K562 (cell line): ENCODE measurements at regions not wholly inside any gene's neighbourhood (a gene's known extent, or its start where the extent isn't known, plus 50 kb on each side); places are given as distances from the start of the nearest gene placed in this dataset.

Experiments
- ATAC-seq: fragments of 200-7000 bp; cut with Tn5 transposase; 3 replicates; pipeline ENCODE4 v1.9.1; 2020; ENCODE audit warnings: moderate library complexity
- BruUV-seq: library from RNA; stranded (reverse); fragments of 400-500 nt; replicated peaks from 2 replicates; lab custom pipeline; 2021; lab: Mats Ljungman, UMichigan
- CTCF ChIA-PET: fragments of 300-600 bp; formaldehyde crosslinking; extraction: SDS; loops from one replicate; lab custom pipeline; 2021; ENCODE audit warnings: low intra/inter-chr PET ratio; lab: Yijun Ruan, JAX
- POLR2A ChIA-PET: fragments of 300-600, 350-650 bp; sonication (Branson Sonifier 250); formaldehyde crosslinking; extraction: SDS; loops from one replicate; lab custom pipeline; 2021; ENCODE audit warnings: antibody characterized with exemption, inconsistent platforms; lab: Yijun Ruan, JAX
- DNase-seq, 4 experiments: peaks; one replicate each; pipeline versions ENCODE4 v3.0.0 to v3.0.0-alpha.2; 2011 to 2018; ENCODE audit warnings: low spot score in 3 of 4, mixed read lengths in 3 of 4; ENCODE audit errors: extremely low read depth in 1 of 4
- FAIRE-seq: peaks from 2 replicates; lab custom pipeline; 2011; peaks lifted over from hg19 to GRCh38; lab: Jason Lieb, UNC
- H2AFZ ChIP-seq: 2 replicates; pipeline ENCODE4 v1.6.0; 2011; ENCODE audit warnings: low read depth, low read length, control low read depth, inconsistent platforms
- H3K27ac ChIP-seq: fragments of 200-600 bp; 3 replicates; pipeline ENCODE4 v1.8.0; 2011; ENCODE audit warnings: low read depth, mild to moderate bottlenecking, control low read depth, inconsistent platforms, low read length, moderate library complexity, mixed read lengths; ENCODE audit errors: extremely low read depth
- H3K27me3 ChIP-seq, 2 experiments: fragments of 300-600 bp in 1 of 2; 2 replicates in 1 of 2; 3 replicates in 1 of 2; pipeline versions ENCODE4 v1.6.0 to v1.8.0; 2011; ENCODE audit warnings: inconsistent platforms in 2 of 2, low read length in 2 of 2, mild to moderate bottlenecking in 1 of 2, mixed read lengths in 1 of 2, moderate library complexity in 1 of 2; ENCODE audit not compliant: control insufficient read depth in 2 of 2, insufficient read depth in 2 of 2
- H3K36me3 ChIP-seq: fragments of 300-600 bp; 3 replicates; pipeline ENCODE4 v1.8.0; 2011; ENCODE audit warnings: mild to moderate bottlenecking, low read length, inconsistent platforms; ENCODE audit not compliant: control insufficient read depth, insufficient read depth
- H3K4me1 ChIP-seq, 2 experiments: fragments of 200-600 bp in 1 of 2; replicated peaks in 1 of 2; 2 replicates in 1 of 2; 3 replicates in 1 of 2; pipeline versions ENCODE4 v1.5.1 to v1.8.0; 2011; ENCODE audit warnings: inconsistent platforms in 2 of 2, low read length in 2 of 2, mild to moderate bottlenecking in 1 of 2, mixed read lengths in 1 of 2, moderate library complexity in 1 of 2; ENCODE audit not compliant: control insufficient read depth in 2 of 2, insufficient read depth in 2 of 2
- H3K4me2 ChIP-seq: 2 replicates; pipeline ENCODE4 v1.6.1; 2011; ENCODE audit warnings: low read length, control low read depth, inconsistent platforms, mixed read lengths; ENCODE audit not compliant: insufficient read depth
- H3K4me3 ChIP-seq: fragments of 200-600 bp; sonication (generic), shearing (Covaris generic); 2 replicates; pipeline ENCODE4 v1.5.1; 2016; ENCODE audit warnings: control low read depth, inconsistent platforms
- H3K79me2 ChIP-seq: fragments of 200-600 bp; 3 replicates; pipeline ENCODE4 v1.8.0; 2011; ENCODE audit warnings: low read length, inconsistent platforms; ENCODE audit not compliant: control insufficient read depth, insufficient read depth
- H3K9ac ChIP-seq, 2 experiments: 2 replicates each; pipeline versions ENCODE4 v1.6.0 to v1.6.1; 2011; ENCODE audit warnings: low read depth in 2 of 2, low read length in 2 of 2, control low read depth in 1 of 2, inconsistent platforms in 1 of 2, mild to moderate bottlenecking in 1 of 2, mixed read lengths in 1 of 2; ENCODE audit not compliant: insufficient read depth in 1 of 2
- H3K9me1 ChIP-seq: one replicate; pipeline ENCODE4 v1.6.0; 2011; ENCODE audit warnings: inconsistent platforms, mild to moderate bottlenecking, low read length, moderate library complexity; ENCODE audit not compliant: control insufficient read depth, insufficient read depth
- H3K9me3 ChIP-seq: replicated peaks from 2 replicates; pipeline ENCODE4 v1.5.1; 2011; ENCODE audit warnings: low read depth, low read length, inconsistent platforms; ENCODE audit not compliant: control insufficient read depth, insufficient read depth
- H4K20me1 ChIP-seq: replicated peaks from 2 replicates; pipeline ENCODE4 v1.6.1; 2011; ENCODE audit warnings: low read length, inconsistent platforms, mixed read lengths; ENCODE audit not compliant: control insufficient read depth, insufficient read depth
- BCL6 ChIP-seq: fragments of 250-450 bp; sonication (Bioruptor Pico); IDR thresholded peaks from 2 replicates; pipeline ENCODE4 v1.4.0; 2020
- DLX4 ChIP-seq: fragments of 250-450 bp; sonication (Bioruptor Pico); IDR thresholded peaks from 2 replicates; pipeline ENCODE4 v1.6.1; 2021; ENCODE audit warnings: mild to moderate bottlenecking
- ELK1 ChIP-seq: sonication (generic); formaldehyde crosslinking; IDR thresholded peaks from 2 replicates; pipeline ENCODE4 v1.8.1; 2022; ENCODE audit warnings: missing genetic modification reagents
- PTBP1 ChIP-seq: fragments of 200-400 bp; formaldehyde crosslinking; IDR thresholded peaks from 2 replicates; pipeline ENCODE4 v1.6.1; 2017; ENCODE audit warnings: low read depth, low read length
- RBBP5 ChIP-seq: fragments of 200-600 bp; sonication (generic); IDR thresholded peaks from 2 replicates; pipeline ENCODE4 v1.6.1; 2012; ENCODE audit warnings: borderline replicate concordance, mild to moderate bottlenecking, low read length, control low read depth, inconsistent platforms; ENCODE audit not compliant: insufficient read depth, poor library complexity, severe bottlenecking
- ZNF282 ChIP-seq: sonication (generic); formaldehyde crosslinking; IDR thresholded peaks from 2 replicates; pipeline ENCODE4 v1.8.1; 2023; ENCODE audit warnings: missing genetic modification reagents
- ZNF583 ChIP-seq: fragments of 250-450 bp; sonication (Bioruptor Pico); IDR thresholded peaks from 2 replicates; pipeline ENCODE4 v1.4.0; 2020
- ZNF699 ChIP-seq: fragments of 250-450 bp; sonication (Bioruptor Pico); IDR thresholded peaks from 2 replicates; pipeline ENCODE4 v1.8.0; 2021; ENCODE audit warnings: mild to moderate bottlenecking, moderate library complexity; ENCODE audit not compliant: insufficient replicate concordance
- ZNF76 ChIP-seq: fragments of 250-450 bp; sonication (Bioruptor Pico); IDR thresholded peaks from 2 replicates; pipeline ENCODE4 v1.4.0; 2020; ENCODE audit warnings: mild to moderate bottlenecking, moderate library complexity, borderline replicate concordance
- ZNF79 ChIP-seq: fragments of 250-450 bp; sonication (Bioruptor Pico); IDR thresholded peaks from 2 replicates; pipeline ENCODE4 v1.4.0; 2020; ENCODE audit warnings: low read depth, mild to moderate bottlenecking, moderate library complexity
- WGBS: fragments of 100-300 bp; shearing (Covaris generic); methylation state at CpG from one replicate; pipeline ENCODE4 v1.1.6; 2016; ENCODE audit warnings: low coverage, mixed read lengths; ENCODE audit not compliant: insufficient coverage; ENCODE audit errors: missing lambda C conversion rate; 5-methylcytosine and 5-hydroxymethylcytosine counted together
- in situ Hi-C: fragments of 300-500 bp; cut with MboI; formaldehyde crosslinking; loops from 4 replicates; pipeline ENCODE4 v1.15.0; 2018; ENCODE audit warnings: inconsistent platforms, mixed read lengths
- intact Hi-C: fragments of 100-400 bp; cut with micrococcal nuclease; formaldehyde crosslinking; loops from 2 replicates; pipeline ENCODE4 v1.14.2; 2022

GRCh38 chr12:88406905-88407304 lies 173.4 kb downstream of the KITLG start:
- no peak overlapping the region for H3K9ac ChIP-seq
- no peaks in the 10 kb centered on the region for H3K27me3 ChIP-seq
- DNase-seq: no peak
- no peaks in the 10 kb centered on the region for H3K79me2 ChIP-seq
- ChIA-PET CTCF (no interaction called here), POLR2A (no interaction called here)
- no peaks in the 10 kb centered on the region for H3K36me3 ChIP-seq
- no peak for FAIRE-seq
- no TSS peak for BruUV-seq
- in situ Hi-C loops: no loop called here
- no peak for ATAC-seq
- H3K4me1 ChIP-seq: no peaks in the 10 kb centered on the region
- no peaks in the 10 kb centered on the region for H3K9me1 ChIP-seq
- H3K9me3 ChIP-seq: no peaks in the 10 kb centered on the region
- 18% methylated on average over 5 of the region's 5 CpGs for WGBS
- H4K20me1 ChIP-seq: no peaks in the 10 kb centered on the region
- H2AFZ ChIP-seq: no peak overlapping the region
- TF ChIP-seq DLX4 (CRISPR knock-in tag): no peak
- TF ChIP-seq BCL6 (CRISPR knock-in tag): no peak
- TF ChIP-seq ELK1 (CRISPR knock-in tag): no peak
- no peak for TF ChIP-seq RBBP5
- no peak for TF ChIP-seq ZNF699 (CRISPR knock-in tag)
- TF ChIP-seq PTBP1: no peak
- no peak for TF ChIP-seq ZNF583 (CRISPR knock-in tag)
- TF ChIP-seq ZNF79 (CRISPR knock-in tag): no peak
- TF ChIP-seq ZNF282: no peak
- TF ChIP-seq ZNF76 (CRISPR knock-in tag): no peak
- no peak overlapping the region for H3K4me3 ChIP-seq
- no peak overlapping the region for H3K27ac ChIP-seq
- no peak overlapping the region for H3K4me2 ChIP-seq
- intact Hi-C loops: no loop called here
